Erythroblast (primary cell): ENCODE measurements at regions not wholly inside any gene's neighbourhood (a gene's known extent, or its start where the extent isn't known, plus 50 kb on each side); places are given as distances from the start of the nearest gene placed in this dataset.

ENCODE experiments used
- GATA1 ChIP-seq: IDR thresholded peaks from 2 replicates; pipeline ENCODE4 v1.6.1; 2011; ENCODE audit warnings: low read depth, mild to moderate bottlenecking, control low read depth, low read length, moderate library complexity
- POLR2A ChIP-seq: IDR thresholded peaks from 2 replicates; pipeline ENCODE4 v1.6.1; 2011; ENCODE audit warnings: mild to moderate bottlenecking, low read length

DNA sequence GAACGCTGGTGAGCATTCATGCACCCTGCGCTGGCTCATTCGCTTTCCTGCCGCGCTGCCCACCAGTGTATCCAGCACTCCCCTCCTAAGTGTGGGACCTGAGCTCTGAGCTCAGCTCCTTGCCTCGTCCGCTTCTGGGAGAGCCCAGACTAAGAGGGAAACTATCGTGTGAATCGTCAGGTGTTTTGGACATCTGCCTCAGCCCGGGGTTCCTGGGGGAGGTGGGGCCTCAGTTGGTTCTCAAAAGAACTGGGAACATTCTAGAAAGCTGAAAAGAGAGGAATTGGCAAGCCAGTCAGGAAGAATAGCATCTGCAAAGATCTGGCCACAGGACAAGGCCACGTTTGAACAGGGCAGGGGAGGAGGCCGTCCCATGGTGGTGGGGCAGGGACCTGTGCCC, 205.4 kb upstream of the CIBAR2 start:
- TF ChIP-seq POLR2A (no peak), GATA1 (no peak)
